ENCODE measurements at regions not wholly inside any gene's neighbourhood (a gene's known extent, or its start where the extent isn't known, plus 50 kb on each side); places are given as distances from the start of the nearest gene placed in this dataset.
"Not testable (repeated sequence)": the region's sequence is repeated elsewhere in the genome, so short reads cannot be mapped to it uniquely, and the experiment has no call there.

DNA sequence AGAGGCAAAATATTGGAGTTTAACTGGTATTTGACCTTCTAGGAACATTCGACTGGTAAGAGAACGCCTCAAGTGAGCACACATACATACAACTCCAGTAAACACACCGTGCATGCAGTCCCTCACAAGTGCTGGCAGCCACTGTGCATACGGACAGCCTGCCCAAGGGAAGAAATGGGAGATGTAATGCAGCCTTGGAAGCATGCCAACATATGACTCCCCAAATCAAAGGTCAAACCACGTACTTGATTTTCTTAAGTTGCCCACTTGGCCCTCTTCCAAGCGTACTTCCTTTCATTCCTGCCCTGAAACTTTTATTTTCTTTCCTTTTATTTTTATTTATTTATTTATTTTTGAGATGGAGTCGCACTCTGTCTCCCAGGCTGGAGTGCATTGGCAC lies 206.6 kb downstream of the SPRY1 start:
- no peak for DNase-seq

DNA sequence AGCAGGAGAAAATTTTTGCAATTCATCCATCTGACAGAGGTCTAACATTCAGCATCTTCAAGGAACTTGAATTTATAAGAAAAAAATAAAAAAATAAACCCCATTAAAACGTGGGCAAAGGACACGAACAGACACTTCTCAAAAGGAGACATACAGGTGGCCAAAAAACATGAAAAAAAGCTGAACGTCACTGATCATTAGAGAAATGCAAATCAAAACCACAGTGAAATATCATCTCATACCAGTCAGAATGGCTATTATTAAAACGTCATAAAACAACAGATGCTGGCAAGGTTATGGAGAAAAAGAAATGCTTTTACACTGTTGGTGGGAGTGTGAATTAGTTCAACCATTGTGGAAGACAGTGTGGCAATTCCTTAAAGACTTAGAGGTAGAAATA lies 209.2 kb downstream of the SPRY1 start:
- not testable (repeated sequence) for DNase-seq

DNA sequence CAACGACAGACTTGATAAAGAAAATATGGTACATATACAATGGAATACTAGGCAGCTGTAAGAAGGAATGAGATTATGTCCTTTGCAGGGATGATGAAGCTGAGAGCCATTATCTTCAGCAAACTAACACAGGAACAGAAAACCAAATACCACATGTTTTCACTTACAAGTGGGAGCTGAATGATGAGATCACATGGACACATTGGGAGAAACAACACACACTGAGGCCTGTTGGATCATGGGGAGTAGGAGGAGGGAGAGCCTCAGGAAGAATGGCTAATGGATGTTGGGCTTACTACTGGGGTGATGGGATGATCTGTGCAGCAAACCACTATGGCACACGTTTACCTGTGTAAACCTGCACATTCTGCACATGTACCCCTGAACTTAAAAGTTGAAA lies 209.7 kb downstream of the SPRY1 start:
- DNase-seq, result no peak

DNA sequence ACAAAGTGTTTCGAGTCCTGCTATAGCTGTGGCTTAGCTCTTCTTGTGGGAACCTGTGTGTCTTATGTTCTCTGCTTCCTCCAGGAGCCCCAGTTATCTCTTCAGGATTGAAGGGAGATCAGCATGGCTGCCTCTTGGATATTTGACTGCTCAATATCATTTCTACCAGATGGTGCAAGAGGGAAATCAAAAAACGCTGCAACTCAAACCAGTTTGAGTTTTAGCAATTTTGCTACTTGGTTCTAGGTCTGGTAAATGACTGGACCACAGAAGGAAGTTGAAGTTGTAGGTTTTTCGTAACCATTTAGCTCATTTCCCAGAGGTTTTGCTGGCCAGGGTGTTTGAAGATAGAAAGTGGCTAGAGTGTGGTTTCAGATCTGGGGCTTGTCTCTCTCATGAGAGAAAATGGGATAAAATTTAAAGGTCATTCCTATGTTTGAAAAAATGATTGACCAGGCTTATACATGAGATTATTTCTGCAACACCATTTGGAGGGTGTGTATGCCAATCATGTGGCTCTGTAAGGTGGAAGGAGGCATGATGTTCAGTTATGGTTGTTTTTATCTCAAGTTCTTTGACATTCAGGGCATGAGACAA lies 210.4 kb downstream of the SPRY1 start:
- no peak for DNase-seq

DNA sequence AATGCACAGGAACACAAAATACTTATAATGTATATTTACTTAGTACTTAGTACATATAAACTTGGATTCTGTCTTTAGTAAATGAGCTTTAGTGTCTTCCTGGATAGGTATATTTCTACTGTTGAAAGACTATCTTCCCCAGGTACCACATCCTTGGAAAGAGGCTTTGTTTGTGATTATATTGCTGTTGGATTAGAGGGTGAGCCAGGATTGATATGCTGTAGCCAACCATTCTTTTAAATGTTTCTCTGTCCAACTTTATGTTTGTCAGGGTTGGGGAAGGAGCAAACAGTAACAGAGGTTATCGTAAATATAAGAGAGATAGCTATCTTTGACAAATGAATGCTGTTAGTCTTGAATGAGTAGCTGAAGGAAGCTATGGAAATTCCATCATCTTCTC lies 213.2 kb downstream of the SPRY1 start:
- no peak for DNase-seq

DNA sequence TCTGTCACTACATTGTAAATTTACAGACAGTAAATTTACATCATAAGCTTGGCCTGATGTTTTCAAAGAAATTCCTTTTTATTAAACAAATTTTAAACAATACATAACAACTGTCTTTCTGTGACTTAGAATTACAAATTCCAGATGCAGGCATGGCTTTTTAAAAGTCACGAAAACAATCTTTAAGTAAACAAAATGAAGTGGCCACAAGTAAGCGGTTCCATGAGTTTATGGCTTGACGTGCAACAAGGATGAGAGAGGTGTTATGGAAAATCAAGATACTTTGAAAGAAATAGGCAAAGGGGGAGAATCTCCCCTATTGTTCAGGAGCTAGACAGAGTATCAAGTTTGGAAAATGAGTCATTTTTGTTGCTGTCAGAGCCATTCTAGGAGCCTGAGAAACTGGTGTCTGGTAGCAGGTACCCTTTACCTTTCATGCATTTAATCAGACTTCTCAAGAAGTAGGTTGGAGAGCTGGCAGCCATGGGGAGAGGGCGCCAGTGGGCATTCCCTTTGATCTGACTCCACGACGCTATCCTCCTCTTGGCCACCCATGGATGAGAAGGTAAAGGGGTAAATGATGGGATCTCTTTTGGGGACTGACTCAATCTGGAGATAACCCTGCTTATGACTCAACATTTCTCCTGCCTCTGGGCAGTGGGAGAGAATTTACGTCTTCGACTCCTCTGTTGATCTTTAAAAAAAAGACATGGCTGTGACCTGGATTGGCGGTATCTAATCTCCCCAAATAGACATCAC lies 217.2 kb downstream of the SPRY1 start:
- no peak for DNase-seq

DNA sequence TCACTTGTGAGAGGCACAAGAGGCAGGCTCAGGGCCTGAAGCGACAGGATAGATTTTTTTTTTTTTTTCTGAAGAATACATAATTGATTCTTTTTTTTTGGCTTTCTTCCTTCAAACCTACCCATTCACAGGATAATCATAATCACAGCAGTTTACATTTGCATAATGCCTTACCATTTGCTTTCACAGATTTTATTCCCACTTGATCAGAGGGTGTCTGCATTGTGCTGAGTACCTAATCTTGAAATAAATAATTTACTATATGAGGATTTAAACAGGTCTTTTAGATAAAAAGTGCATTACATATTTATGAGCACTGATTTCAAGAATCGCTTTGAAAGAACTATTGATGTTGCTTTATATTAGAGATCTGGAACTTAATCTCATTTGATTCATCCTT lies 219.3 kb downstream of the SPRY1 start:
- no peak for DNase-seq

DNA sequence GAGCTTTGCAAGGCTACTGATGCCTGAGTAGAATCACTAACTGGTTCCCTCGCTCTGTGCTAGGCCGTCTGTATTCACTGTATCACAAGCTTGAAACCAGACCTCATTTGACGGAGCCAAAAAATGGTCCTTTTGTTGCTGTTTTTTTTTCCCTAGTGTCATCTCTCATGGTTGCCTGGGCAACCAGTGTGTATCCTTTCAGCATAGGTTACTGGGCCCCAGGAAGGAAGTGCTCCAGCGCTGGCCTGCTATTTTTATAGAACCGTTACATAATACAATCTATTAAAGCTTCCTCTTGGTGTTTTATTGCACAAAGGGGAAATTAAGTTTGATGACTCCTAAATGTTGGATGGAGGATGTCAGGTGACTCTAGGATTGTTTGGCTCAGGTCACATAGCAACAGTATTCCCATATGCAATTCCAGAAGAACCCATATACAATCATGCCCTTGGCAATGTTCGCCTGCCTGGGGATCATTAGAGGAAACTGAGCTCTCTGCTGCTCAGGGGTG lies 220.4 kb downstream of the SPRY1 start:
- DNase-seq, result no peak

DNA sequence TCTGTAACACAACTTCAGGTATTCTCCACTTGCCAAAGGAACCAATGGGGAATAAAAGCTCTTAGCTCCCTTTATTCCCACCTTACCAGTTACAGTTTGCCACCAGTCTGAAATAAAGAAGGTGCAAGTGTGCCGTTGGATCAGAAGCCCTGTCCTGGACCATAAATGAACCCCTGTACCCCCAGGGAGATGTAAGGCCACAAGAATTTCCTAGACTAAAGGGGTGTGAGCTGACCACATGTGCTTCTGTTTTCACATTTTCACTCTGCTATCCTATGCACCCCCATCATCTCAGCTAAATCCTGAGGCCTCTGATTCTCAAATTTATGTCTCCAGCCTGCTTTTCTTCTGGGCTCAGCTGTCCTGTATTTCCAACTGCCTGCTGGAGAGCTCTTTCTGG lies 221.2 kb downstream of the SPRY1 start:
- DNase-seq, result no peak

DNA sequence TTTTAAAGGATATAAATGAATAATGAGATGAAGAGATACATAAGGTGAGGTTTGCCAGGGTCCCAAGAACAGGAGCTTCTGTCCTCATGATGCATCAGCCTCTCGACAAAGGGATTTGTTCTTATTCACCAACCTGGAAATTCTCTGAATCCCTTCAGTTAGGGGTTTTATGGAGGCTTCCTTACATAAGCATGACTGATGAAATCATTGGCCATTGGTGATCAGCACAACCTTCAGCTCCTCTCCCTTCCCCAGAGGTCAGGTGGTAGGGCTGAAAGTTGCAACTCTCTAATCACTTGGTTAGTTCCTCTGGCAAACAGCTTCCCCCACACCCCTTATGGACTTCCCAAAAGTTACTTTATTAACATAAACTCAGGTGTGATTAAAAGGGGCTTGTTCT lies 222.0 kb downstream of the SPRY1 start:
- DNase-seq, result no peak

DNA sequence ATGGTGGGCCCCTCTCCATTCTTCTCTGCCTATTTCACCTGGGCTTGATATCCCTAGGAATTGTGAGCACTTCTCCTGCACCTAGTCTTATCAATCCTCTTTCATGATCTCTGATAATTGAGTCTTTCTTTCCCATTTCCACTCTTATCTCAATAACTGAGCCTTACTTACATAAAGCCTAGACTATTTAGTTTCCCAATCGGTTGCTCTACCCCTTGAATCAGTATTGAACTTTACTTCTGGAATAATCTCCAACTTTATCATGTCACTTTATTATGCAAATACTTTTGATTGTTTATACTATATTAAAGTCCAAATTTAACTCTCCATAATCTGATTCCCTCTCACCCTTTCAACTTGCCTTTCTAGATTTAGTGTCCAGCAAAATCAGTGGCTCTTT lies 222.7 kb downstream of the SPRY1 start:
- DNase-seq, result no peak

DNA sequence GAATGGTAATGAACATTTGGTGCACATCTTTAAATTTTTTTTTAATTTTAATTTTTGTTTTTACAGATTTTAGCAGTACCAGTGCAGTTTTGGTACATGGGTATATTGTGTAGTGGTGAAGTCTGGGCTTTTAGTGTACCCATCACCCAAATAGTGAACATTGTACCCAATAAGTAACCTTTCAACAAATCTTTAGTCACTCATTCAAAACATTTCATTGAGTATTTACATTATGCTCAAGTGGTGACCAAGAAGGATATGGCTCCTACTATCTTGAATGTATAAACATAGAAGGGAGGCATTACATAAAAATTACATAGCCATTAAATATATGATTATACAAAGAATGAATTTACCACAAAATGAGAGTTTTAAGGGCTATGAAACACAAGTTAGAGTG lies 223.3 kb downstream of the SPRY1 start:
- no peak for DNase-seq

DNA sequence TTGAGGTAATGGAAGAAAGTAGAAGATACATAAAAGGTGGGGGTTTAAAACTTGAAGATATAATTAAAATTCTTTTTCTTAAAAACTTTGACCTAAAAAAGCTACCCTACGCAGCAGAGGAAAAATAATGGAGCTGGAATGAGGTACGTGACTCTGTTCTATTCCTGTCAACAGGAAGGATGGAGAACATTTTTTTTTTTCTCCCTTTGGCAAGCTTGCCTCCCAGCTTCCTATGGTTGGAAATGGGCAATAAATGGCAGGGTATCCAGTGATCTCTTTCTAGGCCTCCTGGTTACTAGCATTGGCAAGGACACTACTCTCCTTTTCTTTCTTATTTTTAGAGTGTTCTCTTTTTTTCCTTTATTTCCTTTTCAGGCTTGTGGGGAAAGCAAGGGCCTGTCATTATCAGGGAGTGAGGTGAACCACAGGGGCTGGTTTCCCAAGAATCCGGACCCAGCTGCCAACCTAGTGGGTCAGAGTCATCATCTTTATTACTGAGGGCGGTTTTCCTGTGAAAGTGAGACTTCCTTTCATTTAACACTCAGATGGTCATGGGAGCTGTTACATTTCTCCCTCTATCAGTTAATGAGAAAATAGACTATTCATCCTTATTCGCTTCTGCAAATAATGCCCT lies 224.6 kb downstream of the SPRY1 start:
- DNase-seq, result no peak

DNA sequence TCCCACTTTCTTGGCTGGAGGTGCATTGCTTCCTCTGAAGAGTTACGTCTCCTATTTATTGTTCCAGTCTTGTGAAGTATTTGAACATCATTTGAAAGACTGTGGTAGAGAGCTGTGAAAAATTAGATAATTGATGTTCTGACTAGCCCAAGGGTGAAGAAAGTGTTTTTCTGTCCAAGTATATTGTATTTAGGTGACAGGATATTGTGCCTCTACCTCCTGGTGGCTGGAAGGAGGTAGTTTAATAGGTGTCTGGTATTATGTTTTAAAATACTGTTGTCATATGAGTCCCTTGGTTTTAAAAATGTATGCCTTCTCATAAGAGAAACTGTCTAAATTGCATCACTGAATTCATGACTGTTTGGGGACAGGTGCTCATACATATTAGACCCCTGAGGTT lies 226.0 kb downstream of the SPRY1 start:
- DNase-seq, result no peak

DNA sequence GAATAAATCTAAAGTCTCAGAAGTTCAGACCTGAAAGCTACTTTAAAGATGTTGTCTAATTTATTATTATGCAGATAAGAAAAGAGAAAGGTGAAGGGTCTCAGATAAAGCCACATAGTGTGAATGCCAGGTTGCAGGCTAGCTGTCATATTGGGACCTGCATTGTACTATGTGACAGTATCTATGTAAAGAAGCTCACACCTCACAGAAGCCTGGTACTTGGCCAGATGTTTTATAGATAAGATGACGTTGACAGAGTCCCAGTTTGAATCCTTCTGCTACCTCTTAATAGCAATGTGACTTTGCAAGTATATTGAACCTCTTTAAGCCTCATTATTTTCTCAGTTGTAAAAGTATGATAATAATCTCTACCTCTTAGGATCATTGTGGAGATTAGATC lies 227.0 kb downstream of the SPRY1 start:
- no peak for DNase-seq

DNA sequence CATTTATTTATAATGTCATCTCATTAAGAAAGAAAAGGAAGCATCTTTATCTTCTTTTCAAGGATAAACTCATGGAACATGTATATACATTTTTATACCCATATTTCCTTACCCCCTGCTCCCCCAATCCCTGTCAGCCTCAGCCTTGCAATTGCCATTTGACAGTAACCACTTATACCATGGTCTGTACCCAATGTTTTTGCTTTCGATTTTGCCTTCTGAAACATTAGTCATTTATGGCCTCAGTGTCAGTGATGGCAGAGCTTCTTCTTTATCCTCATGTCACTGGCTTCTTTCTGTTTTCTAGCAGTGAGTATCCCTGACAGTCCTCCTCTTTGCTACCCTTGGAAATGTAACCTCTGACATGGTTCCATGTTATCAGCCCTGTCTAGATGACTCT lies 228.4 kb downstream of the SPRY1 start:
- DNase-seq, result no peak

DNA sequence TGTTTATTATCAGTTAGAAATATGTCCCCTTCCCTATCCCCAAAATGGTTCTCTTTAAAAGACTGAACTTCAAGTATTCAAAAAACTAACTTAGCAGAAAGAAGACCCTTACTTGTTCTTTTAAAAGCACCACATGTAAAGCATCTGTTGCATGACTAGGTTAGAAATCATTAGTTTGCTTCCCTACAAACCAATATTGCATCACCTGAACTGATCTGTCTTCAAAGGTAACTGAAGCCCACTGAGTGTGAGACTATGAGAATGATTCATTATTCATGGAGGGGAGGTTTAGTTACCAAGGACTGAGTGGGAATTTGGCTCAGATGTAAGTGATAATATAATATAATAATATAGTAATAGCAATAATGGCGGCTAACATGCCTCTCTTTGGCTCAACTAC lies 231.7 kb downstream of the SPRY1 start:
- no peak for DNase-seq

DNA sequence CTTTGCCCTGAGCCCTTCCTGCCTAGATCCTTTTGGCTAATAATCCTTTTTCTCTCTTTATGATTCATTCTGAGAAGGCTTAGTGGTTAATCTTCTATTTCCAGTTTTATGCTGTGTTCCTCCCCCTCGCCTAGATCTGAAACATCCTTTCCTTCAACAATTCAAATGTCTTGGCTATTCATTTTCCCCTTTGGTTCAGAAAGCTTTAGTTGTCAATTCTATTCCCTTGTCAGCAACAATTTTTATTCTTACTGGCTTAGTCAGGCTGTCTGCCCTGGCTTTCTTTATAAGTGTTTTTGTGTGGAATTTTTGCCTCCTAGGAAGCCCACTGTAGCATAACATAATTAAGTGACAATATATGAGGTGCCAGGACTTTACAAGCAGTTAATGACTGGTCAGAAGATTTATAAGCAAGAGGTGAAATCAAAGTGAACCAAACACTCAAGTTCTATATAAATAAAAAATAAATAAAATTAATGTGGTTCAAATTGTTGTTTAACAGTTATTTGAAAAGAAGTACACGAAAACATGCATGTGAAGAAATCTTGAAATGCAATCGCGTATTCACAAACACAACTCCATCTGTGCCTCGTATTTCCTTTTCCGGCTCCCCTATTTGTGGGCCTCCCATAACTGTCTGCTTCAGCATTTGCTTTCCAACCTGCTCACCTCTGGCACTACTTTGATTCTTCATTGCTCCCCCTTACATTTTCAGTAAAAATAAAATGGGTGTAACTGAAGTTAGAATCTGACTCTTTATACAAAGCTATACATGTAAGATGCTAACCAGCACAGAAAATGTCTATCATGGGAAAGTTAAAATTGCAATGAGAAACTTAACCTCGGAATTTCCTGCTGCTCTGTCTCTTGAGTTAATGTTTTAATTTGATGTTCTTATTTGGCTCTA lies 235.4 kb downstream of the SPRY1 start:
- DNase-seq, result peak; percentile 48

DNA sequence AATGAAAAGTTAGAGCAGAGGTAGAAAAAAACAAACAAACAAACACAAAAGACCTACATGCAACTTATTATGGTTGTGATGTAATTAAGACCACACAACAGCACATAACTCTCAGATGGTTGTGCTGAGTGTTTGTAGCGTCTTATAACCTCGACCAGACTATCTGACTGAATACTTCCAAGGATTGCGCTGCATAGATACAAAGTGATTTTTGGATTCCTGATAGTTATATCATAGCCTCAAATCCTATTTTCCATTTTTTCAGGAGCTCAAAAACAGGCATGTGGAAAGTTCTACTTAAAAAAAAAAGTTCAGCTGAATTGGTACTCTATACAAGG lies 236.1 kb downstream of the SPRY1 start:
- no peak for DNase-seq

DNA sequence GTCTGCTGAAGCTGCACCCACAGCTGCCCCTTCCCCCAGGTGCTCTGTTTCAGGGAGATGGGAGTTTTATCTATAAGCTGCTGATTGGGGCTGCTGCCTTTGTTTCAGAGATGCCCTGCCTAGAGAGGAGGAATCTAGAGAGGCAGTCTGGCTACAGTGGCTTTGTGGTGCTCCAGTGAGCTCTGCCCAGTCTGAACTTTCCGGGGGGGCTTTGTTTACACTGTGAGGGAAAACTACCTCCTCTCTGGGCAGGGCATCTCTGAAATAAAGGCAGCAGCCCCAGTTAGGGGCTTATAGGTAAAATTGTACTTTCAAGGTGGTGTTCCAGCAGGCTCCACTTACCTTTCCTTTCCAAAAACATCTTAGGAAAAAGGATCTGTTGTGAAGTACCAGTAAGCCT lies 242.2 kb downstream of the SPRY1 start:
- no peak for DNase-seq

DNA sequence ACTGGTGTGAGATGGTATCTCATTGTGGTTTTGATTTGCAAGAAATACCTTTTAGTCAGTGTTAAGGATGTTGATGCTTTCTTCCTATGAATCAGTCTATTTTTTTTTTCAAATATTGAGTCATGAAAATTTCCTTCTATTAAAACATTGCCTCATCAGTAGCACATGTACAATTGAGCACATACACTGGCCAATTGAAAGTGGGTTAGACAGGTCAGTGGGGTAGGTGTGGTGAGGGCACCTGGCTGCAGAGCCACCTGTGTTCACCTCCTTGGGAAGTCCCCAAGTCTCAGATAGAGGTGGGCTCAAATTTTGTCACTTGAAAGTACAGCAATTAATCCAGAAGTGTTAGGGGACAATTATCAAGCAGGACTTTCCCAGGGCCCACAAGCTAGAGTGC lies 243.7 kb downstream of the SPRY1 start:
- peak; percentile 69 for DNase-seq

DNA sequence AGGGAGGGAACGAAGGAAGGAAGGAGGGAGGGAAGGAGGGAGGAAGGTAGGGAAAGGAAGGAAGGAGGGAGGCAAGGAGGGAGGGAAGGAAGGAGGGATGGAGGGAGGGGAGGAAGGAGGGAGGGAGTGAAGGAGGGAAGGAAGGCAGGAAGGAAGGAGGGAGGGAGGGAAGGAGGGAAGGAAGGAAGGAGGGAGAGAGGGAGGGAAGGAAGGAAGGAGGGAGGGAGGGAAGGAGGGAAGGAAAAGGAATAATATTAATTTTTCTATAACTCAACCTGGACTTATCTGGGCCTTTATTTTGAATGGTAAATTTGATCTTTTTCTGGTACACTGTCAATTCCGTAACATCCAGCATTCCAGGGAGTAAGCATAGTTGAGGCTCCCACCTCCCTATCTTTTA lies 244.2 kb downstream of the SPRY1 start:
- no peak for DNase-seq

DNA sequence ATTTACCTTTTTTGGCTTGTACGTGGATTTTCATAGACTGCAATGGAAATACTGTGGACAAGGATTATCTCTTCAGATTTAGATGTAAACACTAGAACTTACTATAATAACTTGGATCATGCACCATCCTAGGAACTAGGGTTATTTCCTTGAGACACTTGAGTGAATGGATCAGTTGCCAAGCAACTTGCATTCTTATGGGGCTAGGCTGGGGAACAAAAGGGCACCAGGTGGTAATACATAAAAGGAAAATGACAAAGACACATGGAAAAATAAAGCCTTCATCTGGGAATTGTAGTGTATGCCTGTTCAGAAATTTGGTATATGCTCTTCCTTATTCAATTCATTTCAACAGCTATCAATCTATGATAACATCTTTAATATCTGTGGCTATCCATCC lies 247.1 kb downstream of the SPRY1 start:
- DNase-seq, result no peak

DNA sequence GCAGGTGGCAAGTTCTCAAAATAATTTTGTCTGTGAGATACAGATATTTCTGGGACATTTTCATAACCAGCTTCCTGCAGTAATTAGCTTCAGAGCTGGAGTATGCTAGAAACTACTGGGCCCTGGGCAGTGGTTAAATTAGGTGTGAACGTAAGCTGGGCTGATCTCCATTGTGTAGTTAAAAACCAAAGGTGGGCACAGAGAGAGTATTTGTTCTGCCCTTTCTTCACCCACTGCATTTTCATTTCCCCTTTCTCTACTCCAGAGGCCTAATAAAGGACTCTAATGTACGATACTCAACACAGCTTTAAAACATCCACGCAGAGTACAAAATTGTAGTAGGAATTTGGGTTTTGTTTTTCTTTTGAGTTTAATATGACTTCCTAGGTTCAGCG lies 252.7 kb downstream of the SPRY1 start:
- DNase-seq, result no peak

Data from kidney glomerular epithelial cell (primary cell).